ENCODE measurements at regions not wholly inside any gene's neighbourhood (a gene's known extent, or its start where the extent isn't known, plus 50 kb on each side); places are given as distances from the start of the nearest gene placed in this dataset.
"Not testable (repeated sequence)": the region's sequence is repeated elsewhere in the genome, so short reads cannot be mapped to it uniquely, and the experiment has no call there.

- not testable (repeated sequence) for H3K36me3 ChIP-seq; DNase-seq; H3K9me3 ChIP-seq (ENCODE audit: severe bottlenecking); H3K27me3 ChIP-seq (ENCODE audit: insufficient read depth, low read depth, severe bottlenecking); H3K27ac ChIP-seq; H3K4me3 ChIP-seq (ENCODE audit: low read depth, low read length)
Measured at GRCh38 chr6:21282360-21282759, 311.2 kb upstream of the SOX4 start.

GRCh38 chr6:21284166-21284565 is 309.4 kb upstream of the SOX4 start:
- H3K36me3 ChIP-seq = no peaks in the 10 kb centered on the region
- no peak for TF ChIP-seq CTCF (IDR thresholded peaks at IDR 0.05; ENCODE audit: low read depth, low read length)

GRCh38 chr6:21284706-21285105 is 308.8 kb upstream of the SOX4 start:
- Histone ChIP-seq H3K9me3 (ENCODE audit: severe bottlenecking) (no peaks in the 10 kb centered on the region), H3K27me3 (ENCODE audit: insufficient read depth, low read depth, severe bottlenecking) (no peaks in the 10 kb centered on the region), H3K27ac (no peak overlapping the region), H3K4me3 (ENCODE audit: low read depth, low read length) (no peak overlapping the region), H3K36me3 (no peaks in the 10 kb centered on the region)
- DNase-seq = no peak
- TF ChIP-seq CTCF (IDR thresholded peaks at IDR 0.05; ENCODE audit: low read depth, low read length) = no peak

More at GRCh38 chr6:21284166-21284565, 309.4 kb upstream of the SOX4 start:
- DNase-seq = no peak
- Histone ChIP-seq H3K27ac (no peak overlapping the region), H3K9me3 (ENCODE audit: severe bottlenecking) (no peaks in the 10 kb centered on the region), H3K4me3 (ENCODE audit: low read depth, low read length) (no peak overlapping the region), H3K27me3 (ENCODE audit: insufficient read depth, low read depth, severe bottlenecking) (no peaks in the 10 kb centered on the region)

GRCh38 chr6:21294144-21294543 is 299.4 kb upstream of the SOX4 start:
- no peak overlapping the region for H3K27ac ChIP-seq
- H3K27me3 ChIP-seq (ENCODE audit: insufficient read depth, low read depth, severe bottlenecking) = no peaks in the 10 kb centered on the region
- no peak for DNase-seq
- TF ChIP-seq CTCF (IDR thresholded peaks at IDR 0.05; ENCODE audit: low read depth, low read length) = no peak
- no peaks in the 10 kb centered on the region for H3K36me3 ChIP-seq
- no peak overlapping the region for H3K4me3 ChIP-seq (ENCODE audit: low read depth, low read length)
- H3K9me3 ChIP-seq (ENCODE audit: severe bottlenecking) = peaks cover 8% of the 10 kb centered on the region

GRCh38 chr6:21295506-21296240 is 297.9 kb upstream of the SOX4 start:
- TF ChIP-seq CTCF (IDR thresholded peaks at IDR 0.05; ENCODE audit: low read depth, low read length) = no peak

GRCh38 chr6:21297665-21298064 is 295.9 kb upstream of the SOX4 start:
- Histone ChIP-seq H3K9me3 (ENCODE audit: severe bottlenecking) (peaks cover 5% of the 10 kb centered on the region), H3K27me3 (ENCODE audit: insufficient read depth, low read depth, severe bottlenecking) (no peaks in the 10 kb centered on the region), H3K4me3 (ENCODE audit: low read depth, low read length) (no peak overlapping the region), H3K36me3 (no peaks in the 10 kb centered on the region), H3K27ac (no peak overlapping the region)
- DNase-seq = no peak
- TF ChIP-seq CTCF (IDR thresholded peaks at IDR 0.05; ENCODE audit: low read depth, low read length) = no peak

More at GRCh38 chr6:21295506-21296240, 297.9 kb upstream of the SOX4 start:
- no peak for DNase-seq
- no peaks in the 10 kb centered on the region for H3K36me3 ChIP-seq
- H3K27ac ChIP-seq = no peak overlapping the region
- H3K4me3 ChIP-seq (ENCODE audit: low read depth, low read length) = no peak overlapping the region
- H3K9me3 ChIP-seq (ENCODE audit: severe bottlenecking) = peaks cover 8% of the 10 kb centered on the region
- no peaks in the 10 kb centered on the region for H3K27me3 ChIP-seq (ENCODE audit: insufficient read depth, low read depth, severe bottlenecking)

All from WERI-Rb-1 (cell line).